GM10248 (cell line): ENCODE measurements at regions not wholly inside any gene's neighbourhood (a gene's known extent, or its start where the extent isn't known, plus 50 kb on each side); places are given as distances from the start of the nearest gene placed in this dataset.

Source experiments
- CTCF ChIA-PET: fragments of 300-600 bp; sonication (Branson Sonifier 250); formaldehyde crosslinking; extraction: SDS; loops from one replicate; lab custom pipeline; 2021; ENCODE audit warnings: antibody characterized with exemption; lab: Yijun Ruan, JAX
- POLR2A ChIA-PET: fragments of 350-650 bp; sonication (Branson Sonifier 250); formaldehyde crosslinking; extraction: SDS; loops from one replicate; lab custom pipeline; 2020; ENCODE audit warnings: antibody characterized with exemption; lab: Yijun Ruan, JAX
- DNase-seq: peaks from one replicate; pipeline ENCODE4 v3.0.0; 2012; ENCODE audit errors: extremely low spot score
- TF ChIP-seq, protein P1 (sequence below): IDR thresholded peaks from 2 replicates; pipeline ENCODE4 v1.5.1; 2012; ENCODE audit warnings: mild to moderate bottlenecking, low read depth; ENCODE audit errors: extremely low read depth, missing control alignments, control extremely low read depth

DNA sequence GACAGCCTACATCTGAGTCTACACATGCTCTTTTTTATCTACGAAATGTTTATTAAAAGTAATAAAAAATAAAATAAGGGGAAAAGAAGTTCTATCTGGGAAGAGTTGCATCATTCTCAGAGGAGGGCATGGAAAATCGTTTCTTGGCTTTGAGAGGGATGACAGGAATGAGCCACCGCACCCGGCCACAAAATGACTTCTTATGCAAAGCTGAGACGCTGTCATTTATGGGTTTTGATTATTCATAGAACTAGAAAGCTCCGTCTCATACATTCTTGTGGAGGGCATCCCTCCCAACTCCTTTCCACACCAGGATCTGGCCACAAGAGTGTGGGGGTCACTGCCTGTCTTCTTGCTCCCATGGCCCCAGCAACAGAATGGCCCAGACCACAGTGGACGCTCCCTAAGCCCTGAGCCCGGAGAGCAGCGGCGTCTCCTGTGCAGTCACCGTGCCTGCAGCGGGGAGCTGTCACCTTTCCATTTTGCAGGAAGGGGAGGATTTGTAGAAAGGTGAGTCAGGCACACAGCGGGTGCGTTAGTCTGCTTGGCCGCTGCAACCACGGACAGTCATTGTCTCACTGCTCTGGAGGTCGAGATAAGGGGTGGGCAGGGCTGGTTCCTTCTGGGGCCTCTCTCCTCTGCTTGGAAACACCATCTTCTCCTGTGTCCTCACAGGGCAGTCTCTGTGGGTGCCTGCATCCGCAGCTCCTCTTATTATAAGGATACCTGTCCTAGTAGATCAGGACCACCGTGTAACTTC lies 1388.7 kb downstream of the BRD1 start:
- CTCF ChIA-PET: no interaction called here
- DNase-seq: no peak
- TF ChIP-seq, protein P1, sequence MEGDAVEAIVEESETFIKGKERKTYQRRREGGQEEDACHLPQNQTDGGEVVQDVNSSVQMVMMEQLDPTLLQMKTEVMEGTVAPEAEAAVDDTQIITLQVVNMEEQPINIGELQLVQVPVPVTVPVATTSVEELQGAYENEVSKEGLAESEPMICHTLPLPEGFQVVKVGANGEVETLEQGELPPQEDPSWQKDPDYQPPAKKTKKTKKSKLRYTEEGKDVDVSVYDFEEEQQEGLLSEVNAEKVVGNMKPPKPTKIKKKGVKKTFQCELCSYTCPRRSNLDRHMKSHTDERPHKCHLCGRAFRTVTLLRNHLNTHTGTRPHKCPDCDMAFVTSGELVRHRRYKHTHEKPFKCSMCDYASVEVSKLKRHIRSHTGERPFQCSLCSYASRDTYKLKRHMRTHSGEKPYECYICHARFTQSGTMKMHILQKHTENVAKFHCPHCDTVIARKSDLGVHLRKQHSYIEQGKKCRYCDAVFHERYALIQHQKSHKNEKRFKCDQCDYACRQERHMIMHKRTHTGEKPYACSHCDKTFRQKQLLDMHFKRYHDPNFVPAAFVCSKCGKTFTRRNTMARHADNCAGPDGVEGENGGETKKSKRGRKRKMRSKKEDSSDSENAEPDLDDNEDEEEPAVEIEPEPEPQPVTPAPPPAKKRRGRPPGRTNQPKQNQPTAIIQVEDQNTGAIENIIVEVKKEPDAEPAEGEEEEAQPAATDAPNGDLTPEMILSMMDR: no peak
- POLR2A ChIA-PET: no interaction called here

DNA sequence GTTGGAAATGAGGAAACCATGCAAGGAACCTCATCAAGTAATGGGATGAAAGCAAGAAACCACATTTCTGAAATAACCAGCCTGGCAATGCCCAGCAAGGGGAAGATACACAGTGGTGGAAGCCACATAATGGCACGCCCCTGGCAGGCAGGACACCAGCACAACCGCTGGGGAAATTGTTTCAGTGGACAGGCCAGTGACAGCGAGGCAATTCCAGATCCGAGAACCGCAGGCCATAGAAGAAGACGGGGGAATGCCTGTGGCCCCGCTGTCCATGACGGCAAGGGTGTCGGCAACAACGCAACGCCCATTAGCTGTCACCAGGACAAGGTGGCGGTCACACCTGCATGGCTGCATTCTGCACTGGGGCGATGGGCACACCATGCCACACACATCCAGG lies 1389.6 kb downstream of the BRD1 start:
- DNase-seq: no peak
- TF ChIP-seq, protein P1: no peak
- ChIA-PET POLR2A (no interaction called here), CTCF (no interaction called here)

DNA sequence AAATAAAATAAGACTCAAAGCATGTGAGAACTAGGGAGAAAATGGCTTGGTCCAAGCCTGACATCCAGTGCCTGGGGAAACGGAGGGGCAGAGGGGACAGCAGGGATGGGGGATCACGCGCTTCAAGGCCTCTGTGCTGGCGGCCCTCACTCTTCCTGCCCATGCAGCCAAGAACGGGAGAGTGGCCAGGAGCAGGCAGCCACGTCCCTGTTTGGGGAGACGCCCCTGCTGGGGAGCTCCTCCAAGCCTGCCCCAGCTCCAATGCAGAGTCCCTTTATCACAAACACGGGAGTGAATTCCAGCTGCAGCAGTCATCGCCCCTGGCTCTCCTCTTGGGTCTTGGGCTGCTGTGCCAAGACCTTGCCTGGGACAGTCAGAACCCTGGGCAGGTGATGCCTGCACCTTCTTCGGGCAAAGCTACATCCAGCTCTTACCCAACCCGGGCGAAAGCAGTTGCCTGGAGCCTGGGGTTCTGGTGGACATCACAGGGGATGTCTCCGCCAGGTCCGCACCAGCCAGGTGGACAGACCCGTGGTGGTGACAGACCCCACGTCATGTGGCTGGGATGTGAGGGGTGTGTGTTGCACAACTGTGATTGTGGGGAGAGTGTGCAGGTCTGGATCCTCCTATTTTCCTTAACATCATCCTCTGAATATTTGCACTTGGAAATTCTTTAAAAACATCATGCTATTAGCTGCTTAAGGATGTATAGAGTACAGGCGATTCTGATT lies 1391.3 kb downstream of the BRD1 start:
- ChIA-PET POLR2A (no interaction called here), CTCF (no interaction called here)
- DNase-seq: no peak
- TF ChIP-seq, protein P1: no peak

DNA sequence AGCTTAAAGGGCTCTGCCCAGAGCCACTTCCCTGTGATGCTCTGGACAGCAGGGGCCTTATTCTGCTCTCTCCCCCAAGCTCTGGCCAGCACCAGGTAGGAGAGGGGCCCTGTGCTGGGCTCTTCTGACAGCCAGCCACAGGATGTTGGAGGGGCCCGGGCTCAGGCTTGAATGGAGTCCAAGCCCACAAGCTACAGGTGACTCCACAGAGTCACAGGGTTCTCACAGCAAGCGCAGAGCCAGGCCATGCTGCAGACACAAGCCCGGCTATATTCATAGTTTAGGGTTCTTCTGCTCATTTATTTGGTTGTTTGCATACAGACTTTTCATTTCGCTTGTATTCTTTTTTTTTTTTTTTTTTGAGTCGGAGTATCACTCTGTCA lies 1392.8 kb downstream of the BRD1 start:
- TF ChIP-seq, protein P1: no peak
- no peak for DNase-seq
- POLR2A ChIA-PET: no interaction called here
- CTCF ChIA-PET: no interaction called here

DNA sequence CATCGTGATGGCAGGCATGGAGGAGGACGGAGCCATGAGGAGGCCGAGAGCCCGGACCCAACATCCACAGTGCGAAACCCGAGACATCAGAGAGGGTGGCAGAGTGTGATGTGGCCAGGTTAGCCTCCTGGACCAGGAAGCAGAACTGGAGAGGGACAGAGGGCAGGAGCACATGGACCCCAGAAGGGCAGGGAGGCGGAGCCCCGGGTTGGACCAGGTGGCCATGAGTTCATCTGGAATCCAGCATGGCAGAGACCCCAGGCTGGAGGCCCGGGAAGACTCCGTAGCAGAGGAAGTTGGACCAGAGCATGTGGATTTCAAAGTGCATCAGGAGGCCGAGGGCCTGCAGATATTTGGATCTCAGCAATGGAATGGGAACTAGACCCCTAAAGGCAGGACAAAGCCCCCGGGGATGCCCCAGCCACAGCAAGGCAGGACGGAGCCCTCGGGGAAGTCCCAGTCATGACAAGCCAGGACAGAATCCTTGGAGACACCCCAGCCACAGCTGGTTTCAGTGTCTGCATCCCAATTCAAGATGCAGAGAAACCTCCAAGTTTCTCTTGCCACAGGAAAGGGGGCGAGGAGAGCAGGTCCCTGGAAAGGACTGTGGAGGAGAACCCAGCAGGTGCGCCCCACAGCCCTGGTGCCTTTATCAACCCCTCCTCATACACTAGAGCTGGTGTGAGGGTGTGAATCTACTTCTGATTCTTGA lies 1393.4 kb downstream of the BRD1 start:
- DNase-seq: no peak
- ChIA-PET CTCF (no interaction called here), POLR2A (no interaction called here)
- TF ChIP-seq, protein P1: no peak

DNA sequence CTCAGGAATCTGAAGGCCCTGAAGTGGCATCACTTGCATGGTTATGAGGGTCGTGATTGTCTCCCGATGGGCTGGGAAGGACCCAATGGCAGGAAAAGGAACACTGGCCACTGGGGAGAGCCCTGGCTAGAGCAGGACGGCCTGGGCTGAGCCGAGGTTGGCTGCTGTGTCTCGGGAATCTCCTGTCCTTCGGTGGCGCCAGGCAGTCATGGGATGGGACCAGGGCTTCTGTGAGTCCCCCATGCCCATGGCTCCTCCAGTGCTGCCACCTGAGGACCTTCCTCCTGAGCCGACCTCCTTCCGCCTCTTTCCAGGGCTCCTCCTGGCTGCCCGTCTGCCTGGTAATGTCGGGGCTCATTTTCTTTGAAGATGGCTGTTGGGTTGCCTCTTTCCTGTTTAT lies 1394.0 kb downstream of the BRD1 start:
- ChIA-PET CTCF (no interaction called here), POLR2A (no interaction called here)
- no peak for DNase-seq
- TF ChIP-seq, protein P1: no peak
